Panc1 (cell line): ENCODE measurements at regions not wholly inside any gene's neighbourhood (a gene's known extent, or its start where the extent isn't known, plus 50 kb on each side); places are given as distances from the start of the nearest gene placed in this dataset.

Experiments
- ATAC-seq: fragments of 200-7000 bp; cut with Tn5 transposase; 2 replicates; pipeline ENCODE4 v1.9.1; 2020; ENCODE audit warnings: mild to moderate bottlenecking, moderate library complexity
- BruUV-seq: library from RNA; stranded (reverse); fragments of 400-500 nt; replicated peaks from 2 replicates; lab custom pipeline; 2021; lab: Mats Ljungman, UMichigan
- CTCF ChIA-PET: fragments of 300-600 bp; sonication (Branson Sonifier 250); formaldehyde crosslinking; loops from one replicate; lab custom pipeline; 2022; ENCODE audit warnings: antibody characterized with exemption; lab: Charles Lee
- POLR2A ChIA-PET: fragments of 300-600 bp; sonication (Branson Sonifier 250); formaldehyde crosslinking; loops from one replicate; lab custom pipeline; 2022; ENCODE audit warnings: antibody characterized with exemption; lab: Charles Lee
- DNase-seq: peaks from one replicate; pipeline ENCODE4 v3.0.0-alpha.2; 2010; ENCODE audit warnings: low read depth, low spot score
- H3K27ac ChIP-seq: 2 replicates; pipeline ENCODE4 v1.5.1; 2011; ENCODE audit warnings: mild to moderate bottlenecking, low read length, inconsistent platforms
- H3K27me3 ChIP-seq: fragments of 200-500 bp; sonication (Bioruptor generic); 2 replicates; pipeline ENCODE4 v1.6.0; 2014; ENCODE audit warnings: low read length, inconsistent platforms; ENCODE audit not compliant: control insufficient read depth, insufficient read depth
- H3K36me3 ChIP-seq: fragments of 200-500 bp; sonication (Bioruptor generic); 2 replicates; pipeline ENCODE4 v1.5.1; 2014; ENCODE audit warnings: inconsistent platforms, mild to moderate bottlenecking, low read length, moderate library complexity; ENCODE audit not compliant: control insufficient read depth, insufficient read depth
- H3K4me1 ChIP-seq: 2 replicates; pipeline ENCODE4 v1.5.1; 2011; ENCODE audit warnings: inconsistent platforms, mild to moderate bottlenecking, low read length, moderate library complexity; ENCODE audit not compliant: control insufficient read depth, insufficient read depth
- H3K4me3 ChIP-seq, 2 experiments: 2 replicates each; pipeline ENCODE4 v1.5.1; 2011 to 2012; ENCODE audit warnings: low read depth in 2 of 2, low read length in 2 of 2, mild to moderate bottlenecking in 2 of 2, inconsistent platforms in 1 of 2, moderate library complexity in 1 of 2
- H3K9me3 ChIP-seq: fragments of 200-500 bp; sonication (Bioruptor generic); 2 replicates; pipeline ENCODE4 v1.5.1; 2014; ENCODE audit warnings: low read depth, mild to moderate bottlenecking, inconsistent platforms, low read length, moderate library complexity; ENCODE audit not compliant: control insufficient read depth, insufficient read depth
- CTCF ChIP-seq: fragments of 450-650 bp; IDR thresholded peaks from 2 replicates; pipeline ENCODE4 v1.5.1; 2017; ENCODE audit warnings: mild to moderate bottlenecking
- POLR2AphosphoS5 ChIP-seq: IDR thresholded peaks from 2 replicates; pipeline ENCODE4 v1.6.1; 2012; ENCODE audit warnings: mild to moderate bottlenecking, low read depth, low read length, moderate library complexity
- REST ChIP-seq, 2 experiments: IDR thresholded peaks; 2 replicates each; pipeline ENCODE4 v1.6.1; 2011 to 2012; ENCODE audit warnings: low read depth in 2 of 2, control low read depth in 1 of 2, low read length in 1 of 2, mild to moderate bottlenecking in 1 of 2, moderate library complexity in 1 of 2; ENCODE audit not compliant: insufficient read depth in 1 of 2
- SIN3A ChIP-seq: IDR thresholded peaks from 2 replicates; pipeline ENCODE4 v1.6.1; 2012; ENCODE audit warnings: low read depth, mild to moderate bottlenecking, low read length, moderate library complexity, borderline replicate concordance; ENCODE audit not compliant: insufficient read depth
- TCF7L2 ChIP-seq: IDR thresholded peaks from 2 replicates; pipeline ENCODE4 v1.6.1; 2011; ENCODE audit warnings: mild to moderate bottlenecking, low read depth, low read length, inconsistent platforms
- in situ Hi-C: cut with HindIII; loops from 2 replicates; pipeline ENCODE4 v1.10.0; 2016; ENCODE audit warnings: low sequenced_read_pairs, low pct_unique_long_range_greater_than_20kb
- intact Hi-C: fragments of 100-400 bp; cut with micrococcal nuclease; formaldehyde crosslinking; loops from one replicate; pipeline ENCODE4 v1.10.0; 2022; ENCODE audit not compliant: unreplicated experiment

GRCh38 chr6:133085471-133085870 lies 155.7 kb upstream of the EYA4 start:
- TF ChIP-seq CTCF (no peak), POLR2AphosphoS5 (no peak), TCF7L2 (no peak), REST (IDR thresholded peaks at IDR 0.05; ENCODE audit: insufficient read depth in 1 of 2, low read depth in 2 of 2, low read length in 1 of 2) (no peak), SIN3A (no peak)
- H3K36me3 ChIP-seq = no peaks in the 10 kb centered on the region
- H3K27ac ChIP-seq = no peak overlapping the region
- no peaks in the 10 kb centered on the region for H3K4me1 ChIP-seq
- no peak for DNase-seq
- no peak for ATAC-seq
- ChIA-PET POLR2A (no interaction called here), CTCF (no interaction called here)
- intact Hi-C loops (no loop called here), in situ Hi-C loops (no loop called here)
- H3K27me3 ChIP-seq = no peaks in the 10 kb centered on the region
- no TSS peak for BruUV-seq
- H3K4me3 ChIP-seq = no peak overlapping the region
- no peaks in the 10 kb centered on the region for H3K9me3 ChIP-seq

GRCh38 chr6:133085896-133086295 lies 155.3 kb upstream of the EYA4 start:
- Histone ChIP-seq H3K4me1 (no peaks in the 10 kb centered on the region), H3K36me3 (no peaks in the 10 kb centered on the region), H3K4me3 (no peak overlapping the region), H3K27me3 (no peaks in the 10 kb centered on the region), H3K27ac (no peak overlapping the region), H3K9me3 (no peaks in the 10 kb centered on the region)
- ATAC-seq (no peak), DNase-seq (no peak)
- in situ Hi-C loops = no loop called here
- no TSS peak for BruUV-seq
- intact Hi-C loops = no loop called here
- CTCF ChIA-PET = no interaction called here
- TF ChIP-seq TCF7L2 (no peak), SIN3A (no peak), CTCF (no peak), POLR2AphosphoS5 (no peak), REST (IDR thresholded peaks at IDR 0.05; ENCODE audit: insufficient read depth in 1 of 2, low read depth in 2 of 2, low read length in 1 of 2) (no peak)
- POLR2A ChIA-PET = no interaction called here
